Astrocyte (in vitro differentiated cells and primary cell): ENCODE measurements at regions not wholly inside any gene's neighbourhood (a gene's known extent, or its start where the extent isn't known, plus 50 kb on each side); places are given as distances from the start of the nearest gene placed in this dataset.
"Not testable (repeated sequence)": the region's sequence is repeated elsewhere in the genome, so short reads cannot be mapped to it uniquely, and the experiment has no call there.

ENCODE experiments used
- EZH2 ChIP-seq: IDR thresholded peaks from 2 replicates; pipeline ENCODE4 v1.6.1; 2012; ENCODE audit warnings: mild to moderate bottlenecking, low read length, inconsistent platforms; ENCODE audit not compliant: insufficient read depth
- TF ChIP-seq, protein P1 (sequence below): IDR thresholded peaks from 2 replicates; pipeline ENCODE4 v1.5.1; 2011; ENCODE audit warnings: low read depth, mild to moderate bottlenecking, inconsistent platforms, low read length, moderate library complexity; ENCODE audit not compliant: insufficient read depth

DNA sequence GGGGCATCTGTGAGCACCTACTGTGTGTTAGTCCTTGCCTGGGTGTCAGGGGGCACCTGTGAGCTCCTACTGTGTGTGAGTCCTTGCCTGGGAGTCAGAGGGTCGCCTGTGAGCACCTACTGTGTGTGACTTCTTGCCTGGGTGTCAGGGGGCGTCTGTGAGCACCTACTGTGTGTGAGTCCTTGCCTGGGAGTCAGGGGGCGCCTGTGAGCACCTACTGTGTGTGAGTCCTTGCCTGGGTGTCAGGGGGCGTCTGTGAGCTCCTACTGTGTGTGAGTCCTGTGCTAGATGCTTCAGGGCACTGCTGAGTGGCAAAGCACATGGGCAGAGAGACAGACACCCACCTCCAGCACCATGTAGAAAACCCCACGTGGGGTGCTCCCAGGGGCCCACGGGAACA, 66.9 kb upstream of the COL5A1 start:
- TF ChIP-seq, protein P1, sequence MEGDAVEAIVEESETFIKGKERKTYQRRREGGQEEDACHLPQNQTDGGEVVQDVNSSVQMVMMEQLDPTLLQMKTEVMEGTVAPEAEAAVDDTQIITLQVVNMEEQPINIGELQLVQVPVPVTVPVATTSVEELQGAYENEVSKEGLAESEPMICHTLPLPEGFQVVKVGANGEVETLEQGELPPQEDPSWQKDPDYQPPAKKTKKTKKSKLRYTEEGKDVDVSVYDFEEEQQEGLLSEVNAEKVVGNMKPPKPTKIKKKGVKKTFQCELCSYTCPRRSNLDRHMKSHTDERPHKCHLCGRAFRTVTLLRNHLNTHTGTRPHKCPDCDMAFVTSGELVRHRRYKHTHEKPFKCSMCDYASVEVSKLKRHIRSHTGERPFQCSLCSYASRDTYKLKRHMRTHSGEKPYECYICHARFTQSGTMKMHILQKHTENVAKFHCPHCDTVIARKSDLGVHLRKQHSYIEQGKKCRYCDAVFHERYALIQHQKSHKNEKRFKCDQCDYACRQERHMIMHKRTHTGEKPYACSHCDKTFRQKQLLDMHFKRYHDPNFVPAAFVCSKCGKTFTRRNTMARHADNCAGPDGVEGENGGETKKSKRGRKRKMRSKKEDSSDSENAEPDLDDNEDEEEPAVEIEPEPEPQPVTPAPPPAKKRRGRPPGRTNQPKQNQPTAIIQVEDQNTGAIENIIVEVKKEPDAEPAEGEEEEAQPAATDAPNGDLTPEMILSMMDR: not testable (repeated sequence)
- not testable (repeated sequence) for TF ChIP-seq EZH2
